HCT116 (cell line): ENCODE measurements at regions not wholly inside any gene's neighbourhood (a gene's known extent, or its start where the extent isn't known, plus 50 kb on each side); places are given as distances from the start of the nearest gene placed in this dataset.

Source experiments
- ATAC-seq: fragments of 200-7000 bp; cut with Tn5 transposase; 2 replicates; pipeline ENCODE4 v1.9.1; 2020; ENCODE audit warnings: mild to moderate bottlenecking, moderate library complexity
- BruUV-seq: library from RNA; stranded (reverse); fragments of 400-500 nt; replicated peaks from 2 replicates; lab custom pipeline; 2021; lab: Mats Ljungman, UMichigan
- CTCF ChIA-PET: fragments of 300-600 bp; sonication (Branson Sonifier 250); formaldehyde crosslinking; loops from one replicate; lab custom pipeline; 2021; ENCODE audit warnings: antibody characterized with exemption; lab: Charles Lee
- POLR2A ChIA-PET: fragments of 300-600, 350-600 bp; sonication (Branson Sonifier 250); formaldehyde crosslinking; loops from one replicate; lab custom pipeline; 2021; ENCODE audit warnings: antibody characterized with exemption; lab: Charles Lee
- RAD21 ChIA-PET, 2 experiments: fragments of 300-600 bp; sonication (Branson Sonifier 250); formaldehyde crosslinking; loops; one replicate each; lab custom pipeline; 2023; ENCODE audit warnings: low total read pairs in 2 of 2; ENCODE audit not compliant: uncharacterized antibody in 2 of 2, unreplicated experiment in 2 of 2, low non-redundant PET in 1 of 2; lab: Charles Lee
- DNase-seq: peaks from one replicate; pipeline ENCODE4 v3.0.0-alpha.2; 2010; ENCODE audit warnings: low read depth, low spot score
- H2AFZ ChIP-seq: fragments of 200-600 bp; shearing (Covaris generic), sonication (generic); 2 replicates; pipeline ENCODE4 v1.6.1; 2017; ENCODE audit warnings: low read depth, mixed run types, mixed read lengths, antibody characterized with exemption, low read length; ENCODE audit not compliant: poor library complexity, severe bottlenecking
- H3K27ac ChIP-seq: 2 replicates; pipeline ENCODE4 v1.5.1; 2012; ENCODE audit warnings: low read depth, low read length
- H3K27me3 ChIP-seq: fragments of 200-600 bp; sonication (generic); 2 replicates; pipeline ENCODE4 v1.6.1; 2016; ENCODE audit warnings: mixed run types, low read length, mixed read lengths; ENCODE audit not compliant: insufficient read depth
- H3K36me3 ChIP-seq, 2 experiments: fragments of 200-500 bp in 1 of 2; fragments of 200-600 bp in 1 of 2; sonication (Bioruptor generic) in 1 of 2; sonication (generic) in 1 of 2; 2 replicates each; pipeline versions ENCODE4 v1.5.1 to v1.6.1; 2014 to 2016; ENCODE audit warnings: low read length in 2 of 2, inconsistent platforms in 1 of 2, mixed read lengths in 1 of 2, mixed run types in 1 of 2; ENCODE audit not compliant: insufficient read depth in 2 of 2, control insufficient read depth in 1 of 2
- H3K4me1 ChIP-seq, 2 experiments: fragments of 200-600 bp in 1 of 2; sonication (generic) in 1 of 2; 2 replicates each; pipeline versions ENCODE4 v1.5.1 to v1.6.1; 2012 to 2017; ENCODE audit warnings: low read length in 2 of 2, inconsistent platforms in 1 of 2, mild to moderate bottlenecking in 1 of 2, mixed read lengths in 1 of 2, mixed run types in 1 of 2, moderate library complexity in 1 of 2; ENCODE audit not compliant: insufficient read depth in 2 of 2, control insufficient read depth in 1 of 2
- H3K4me2 ChIP-seq: fragments of 200-600 bp; sonication (generic); 2 replicates; pipeline ENCODE4 v1.6.1; 2017; ENCODE audit warnings: mixed run types, low read length, mixed read lengths
- H3K4me3 ChIP-seq, 2 experiments: fragments of 200-600 bp in 1 of 2; sonication (generic) in 1 of 2; replicated peaks in 1 of 2; 2 replicates each; pipeline ENCODE4 v1.5.1; 2011 to 2016; ENCODE audit warnings: low read length in 2 of 2, control low read depth in 1 of 2, low read depth in 1 of 2, mild to moderate bottlenecking in 1 of 2, mixed read lengths in 1 of 2, mixed run types in 1 of 2
- H3K79me2 ChIP-seq: fragments of 200-600 bp; sonication (generic); 2 replicates; pipeline ENCODE4 v1.6.1; 2017; ENCODE audit warnings: mild to moderate bottlenecking, mixed run types, low read length, moderate library complexity, mixed read lengths; ENCODE audit not compliant: insufficient read depth
- H3K9ac ChIP-seq: fragments of 200-600 bp; sonication (generic); 2 replicates; pipeline ENCODE4 v1.6.1; 2016; ENCODE audit warnings: low read length, mixed read lengths
- H3K9me2 ChIP-seq: fragments of 200-600 bp; sonication (generic), shearing (Covaris generic); 2 replicates; pipeline ENCODE4 v1.6.1; 2017; ENCODE audit warnings: mixed run types, mild to moderate bottlenecking, moderate library complexity; ENCODE audit not compliant: insufficient read depth
- H3K9me3 ChIP-seq, 2 experiments: fragments of 200-500 bp in 1 of 2; fragments of 200-600 bp in 1 of 2; sonication (Bioruptor generic) in 1 of 2; sonication (generic) in 1 of 2; 2 replicates each; pipeline ENCODE4 v1.6.1; 2014 to 2017; ENCODE audit warnings: low read length in 2 of 2, mixed read lengths in 2 of 2, inconsistent platforms in 1 of 2, low read depth in 1 of 2, mild to moderate bottlenecking in 1 of 2, mixed run types in 1 of 2, moderate library complexity in 1 of 2; ENCODE audit not compliant: control insufficient read depth in 1 of 2, insufficient read depth in 1 of 2
- H4K20me1 ChIP-seq: fragments of 200-600 bp; sonication (generic), shearing (Covaris generic); 2 replicates; pipeline ENCODE4 v1.6.1; 2017; ENCODE audit warnings: mixed run types, mild to moderate bottlenecking, moderate library complexity; ENCODE audit not compliant: insufficient read depth
- CTCF ChIP-seq, 3 experiments: fragments of 200-600 bp in 1 of 3; sonication (generic) in 1 of 3; IDR thresholded peaks in 2 of 3; conservative IDR thresholded peaks in 1 of 3; 2 replicates each; pipeline ENCODE4 v1.5.1; 2012 to 2017; ENCODE audit warnings: low read depth in 2 of 3, low read length in 2 of 3, antibody characterized with exemption in 1 of 3, borderline replicate concordance in 1 of 3, control low read depth in 1 of 3, mild to moderate bottlenecking in 1 of 3, mixed read lengths in 1 of 3, mixed run types in 1 of 3, moderate library complexity in 1 of 3; ENCODE audit not compliant: insufficient read depth in 1 of 3
- EZH2phosphoT487 ChIP-seq: fragments of 200-600 bp; IDR thresholded peaks from 2 replicates; pipeline ENCODE4 v1.6.1; 2018; ENCODE audit warnings: antibody characterized with exemption, borderline replicate concordance
- POLR2A ChIP-seq: IDR thresholded peaks from 2 replicates; pipeline ENCODE4 v1.7.0; 2011; ENCODE audit warnings: borderline replicate concordance; ENCODE audit not compliant: insufficient read depth, insufficient read length; ENCODE audit errors: extremely low read depth
- POLR2AphosphoS5 ChIP-seq: IDR thresholded peaks from 2 replicates; pipeline ENCODE4 v1.6.1; 2011; ENCODE audit warnings: mild to moderate bottlenecking, low read depth, low read length, moderate library complexity
- SRF ChIP-seq: IDR thresholded peaks from 2 replicates; pipeline ENCODE4 v1.6.1; 2012; ENCODE audit warnings: low read depth
- ZBTB33 ChIP-seq: IDR thresholded peaks from 2 replicates; pipeline ENCODE4 v1.6.1; 2011; ENCODE audit warnings: mild to moderate bottlenecking, low read length, moderate library complexity; ENCODE audit not compliant: insufficient replicate concordance; ENCODE audit errors: extremely low read depth
- ZNF274 ChIP-seq: fragments of 200-500 bp; sonication (Bioruptor generic); IDR thresholded peaks from 2 replicates; pipeline ENCODE4 v1.6.1; 2014; ENCODE audit warnings: mild to moderate bottlenecking, low read depth, low read length, inconsistent platforms
- intact Hi-C: fragments of 100-400 bp; cut with micrococcal nuclease; formaldehyde crosslinking; loops from 2 replicates; pipeline ENCODE4 v1.10.0; 2022

GRCh38 chr10:111532139-111532538, 455.3 kb downstream of the ADRA2A start:
- DNase-seq: no peak
- ChIA-PET CTCF (no interaction called here), POLR2A (no interaction called here), RAD21 (no interaction called here)
- TF ChIP-seq ZNF274 (no peak), EZH2phosphoT487 (no peak)
- H2AFZ ChIP-seq: no peak overlapping the region
- no peaks in the 10 kb centered on the region for H3K36me3 ChIP-seq
- H3K27me3 ChIP-seq: peaks cover 7% of the 10 kb centered on the region; the same call in 1 of the 2 replicates
- no TSS peak for BruUV-seq
- ATAC-seq: no peak
- H3K79me2 ChIP-seq: no peaks in the 10 kb centered on the region
- no peaks in the 10 kb centered on the region for H3K9me3 ChIP-seq
- H3K4me3 ChIP-seq: no peak overlapping the region
- H3K4me2 ChIP-seq: no peak overlapping the region
- H3K27ac ChIP-seq: no peak overlapping the region
- no peaks in the 10 kb centered on the region for H3K9me2 ChIP-seq
- no peaks in the 10 kb centered on the region for H3K4me1 ChIP-seq
- no peaks in the 10 kb centered on the region for H4K20me1 ChIP-seq
- H3K9ac ChIP-seq: no peak overlapping the region
- intact Hi-C loops: no loop called here

GRCh38 chr10:111539246-111539645, 462.4 kb downstream of the ADRA2A start:
- DNase-seq: no peak
- no peak for ATAC-seq
- Histone ChIP-seq H3K9me3 (no peaks in the 10 kb centered on the region), H2AFZ (no peak overlapping the region), H3K4me2 (no peak overlapping the region), H3K4me1 (no peaks in the 10 kb centered on the region), H4K20me1 (no peaks in the 10 kb centered on the region), H3K9ac (no peak overlapping the region), H3K36me3 (no peaks in the 10 kb centered on the region), H3K27ac (no peak overlapping the region), H3K79me2 (no peaks in the 10 kb centered on the region)
- no TSS peak for BruUV-seq
- RAD21 ChIA-PET: no interaction called here
- CTCF ChIA-PET: no interaction called here
- TF ChIP-seq POLR2A (no peak), SRF (no peak), POLR2AphosphoS5 (no peak), CTCF (IDR thresholded peaks at IDR 0.05 in 2 of 3, conservative IDR thresholded peaks at IDR 0.05 in 1 of 3; ENCODE audit: borderline replicate concordance in 1 of 3, insufficient read depth in 1 of 3, low read depth in 2 of 3, low read length in 2 of 3) (no peak), EZH2phosphoT487 (no peak), ZBTB33 (no peak)
- TF ChIP-seq, all 23 proteins: peak for 0
- POLR2A ChIA-PET: no interaction called here
- H3K4me3 ChIP-seq: no peak overlapping the region
- no peaks in the 10 kb centered on the region for H3K9me2 ChIP-seq
- intact Hi-C loops: no loop called here
- peaks cover 27% of the 10 kb centered on the region for H3K27me3 ChIP-seq
